ENCODE measurements at regions not wholly inside any gene's neighbourhood (a gene's known extent, or its start where the extent isn't known, plus 50 kb on each side); places are given as distances from the start of the nearest gene placed in this dataset.

DNA sequence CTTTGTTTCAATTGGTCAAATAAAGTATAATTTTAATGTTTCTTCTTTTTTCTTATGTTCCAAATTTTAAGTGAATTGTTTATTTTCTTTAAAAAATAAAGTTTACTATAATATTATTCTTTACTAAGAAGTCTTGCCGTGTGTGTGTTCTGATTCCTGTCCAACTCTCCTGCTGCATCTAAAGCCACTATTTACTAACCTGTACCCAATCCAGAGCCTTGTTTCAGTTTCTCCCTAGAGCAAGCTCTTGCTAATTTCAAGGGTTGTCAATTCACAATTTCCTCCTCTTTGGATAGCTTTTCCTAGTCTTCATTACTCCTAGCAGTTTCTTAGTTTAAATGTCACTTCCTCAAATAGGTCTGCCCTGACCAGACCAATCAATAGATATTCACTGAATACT is 314.9 kb upstream of the SEMA3A start:
- no peak overlapping the region for H3K4me3 ChIP-seq (ENCODE audit: low read depth, low read length)
- no peak for DNase-seq (ENCODE audit: low read depth)
- TF ChIP-seq CTCF (IDR thresholded peaks at IDR 0.05; ENCODE audit: low read depth, low read length, missing control alignments): no peak
- in situ Hi-C loops (cut with HindIII; ENCODE audit: low sequenced_read_pairs): no loop called here

DNA sequence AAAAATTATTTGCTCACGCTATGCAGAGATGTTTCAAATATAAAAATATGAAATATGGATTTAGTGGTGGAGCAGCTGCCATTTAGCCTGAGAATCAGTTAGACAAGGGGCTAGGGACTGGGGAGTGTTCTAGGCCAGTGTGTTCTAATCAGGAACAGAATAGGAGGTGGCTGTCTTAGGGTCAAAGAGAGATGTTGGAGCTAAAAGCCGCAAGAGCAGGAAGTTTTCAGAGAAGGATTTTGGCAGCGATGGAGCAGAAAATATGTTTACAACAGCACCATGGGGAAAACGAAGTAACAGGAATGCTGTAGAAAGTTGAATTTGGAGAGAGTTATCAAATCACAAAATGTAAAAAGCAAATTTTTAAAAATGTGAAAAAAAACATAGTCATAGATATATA is 314.0 kb upstream of the SEMA3A start:
- in situ Hi-C loops (cut with HindIII; ENCODE audit: low sequenced_read_pairs): no loop called here
- TF ChIP-seq CTCF (IDR thresholded peaks at IDR 0.05; ENCODE audit: low read depth, low read length, missing control alignments): no peak
- no peak for DNase-seq (ENCODE audit: low read depth)
- no peak overlapping the region for H3K4me3 ChIP-seq (ENCODE audit: low read depth, low read length)

GRCh38 chr7:84507529-84507928 is 312.9 kb upstream of the SEMA3A start:
- TF ChIP-seq CTCF (IDR thresholded peaks at IDR 0.05; ENCODE audit: low read depth, low read length, missing control alignments): no peak
- in situ Hi-C loops (cut with HindIII; ENCODE audit: low sequenced_read_pairs): no loop called here
- H3K4me3 ChIP-seq (ENCODE audit: low read depth, low read length): no peak overlapping the region
- DNase-seq (ENCODE audit: low read depth): no peak

DNA sequence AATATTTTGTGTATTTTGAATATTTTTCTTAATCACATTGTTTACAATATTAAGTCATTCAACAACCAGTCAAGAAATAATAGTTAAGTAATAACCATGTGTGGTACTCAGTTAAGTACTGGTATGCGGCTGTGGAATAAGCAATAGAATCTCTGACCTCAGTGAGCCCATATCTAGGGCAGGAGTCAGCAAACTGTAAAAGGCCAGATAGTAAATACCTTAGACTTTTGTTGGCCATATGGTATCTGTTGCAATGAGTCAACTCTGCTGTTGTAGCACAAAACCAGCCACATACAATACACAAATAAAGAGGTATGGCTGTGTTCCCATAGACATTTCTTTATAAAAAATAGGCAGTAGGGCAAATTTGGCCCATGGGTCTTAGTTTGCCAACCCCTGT is 311.6 kb upstream of the SEMA3A start:
- no peak for TF ChIP-seq CTCF (IDR thresholded peaks at IDR 0.05; ENCODE audit: low read depth, low read length, missing control alignments)
- H3K4me3 ChIP-seq (ENCODE audit: low read depth, low read length): no peak overlapping the region
- in situ Hi-C loops (cut with HindIII; ENCODE audit: low sequenced_read_pairs): no loop called here
- DNase-seq (ENCODE audit: low read depth): no peak

- no peak for TF ChIP-seq CTCF (IDR thresholded peaks at IDR 0.05; ENCODE audit: low read depth, low read length, missing control alignments)
- H3K4me3 ChIP-seq (ENCODE audit: low read depth, low read length): no peak overlapping the region
- in situ Hi-C loops (cut with HindIII; ENCODE audit: low sequenced_read_pairs): no loop called here
- DNase-seq (ENCODE audit: low read depth): no peak
Measured at GRCh38 chr7:84502239-84502638, 307.6 kb upstream of the SEMA3A start.

GRCh38 chr7:84497873-84498272 is 303.3 kb upstream of the SEMA3A start:
- DNase-seq (ENCODE audit: low read depth): no peak
- TF ChIP-seq CTCF (IDR thresholded peaks at IDR 0.05; ENCODE audit: low read depth, low read length, missing control alignments): no peak
- H3K4me3 ChIP-seq (ENCODE audit: low read depth, low read length): no peak overlapping the region
- in situ Hi-C loops (cut with HindIII; ENCODE audit: low sequenced_read_pairs): no loop called here

DNA sequence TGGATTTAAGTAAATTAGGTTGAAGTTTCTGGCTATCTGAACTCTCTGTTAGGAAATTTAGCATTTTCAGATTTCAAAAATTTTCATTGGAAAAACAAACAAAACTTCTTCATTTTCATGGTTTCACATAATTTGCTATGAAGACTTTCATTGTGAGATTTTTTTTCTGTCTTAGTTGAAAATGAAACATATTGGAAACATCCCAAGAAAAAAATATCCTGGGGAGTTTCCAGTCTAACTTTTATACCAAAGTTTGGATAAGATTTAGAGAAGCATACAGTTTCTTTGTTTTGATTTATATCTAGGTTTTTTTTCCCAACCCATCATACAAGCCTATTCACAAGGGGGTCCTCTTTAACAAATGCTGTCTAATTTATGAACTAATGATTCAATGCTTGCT is 300.5 kb upstream of the SEMA3A start:
- no peak overlapping the region for H3K4me3 ChIP-seq (ENCODE audit: low read depth, low read length)
- DNase-seq (ENCODE audit: low read depth): peak; percentile 5
- in situ Hi-C loops (cut with HindIII; ENCODE audit: low sequenced_read_pairs): no loop called here
- no peak for TF ChIP-seq CTCF (IDR thresholded peaks at IDR 0.05; ENCODE audit: low read depth, low read length, missing control alignments)

Measured in astrocyte of the cerebellum (primary cell).